Activated CD4-positive, CD25-positive, alpha-beta regulatory T cell (primary cell): ENCODE measurements at regions not wholly inside any gene's neighbourhood (a gene's known extent, or its start where the extent isn't known, plus 50 kb on each side); places are given as distances from the start of the nearest gene placed in this dataset.
"Not testable (repeated sequence)": the region's sequence is repeated elsewhere in the genome, so short reads cannot be mapped to it uniquely, and the experiment has no call there.

Experiments used
- DNase-seq, 4 experiments: peaks; one replicate each; lab custom pipeline; 2025; lab: John Stamatoyannopoulos, UW

GRCh38 chr18:73446502-73446901 is 578.7 kb upstream of the NETO1 start:
- DNase-seq, result no peak

GRCh38 chr18:73431620-73432019 is 563.8 kb upstream of the NETO1 start:
- no peak for DNase-seq

GRCh38 chr18:73421010-73421409 is 553.2 kb upstream of the NETO1 start:
- DNase-seq, result no peak

GRCh38 chr18:73419531-73419930 is 551.7 kb upstream of the NETO1 start:
- DNase-seq, result no peak

- no peak for DNase-seq
Observed at GRCh38 chr18:73414598-73414997, 546.8 kb upstream of the NETO1 start.

- DNase-seq, result no peak
Observed at GRCh38 chr18:73414069-73414468, 546.3 kb upstream of the NETO1 start.

- DNase-seq, result no peak
Observed at GRCh38 chr18:73409242-73409641, 541.5 kb upstream of the NETO1 start.

- DNase-seq, result no peak
Observed at GRCh38 chr18:73408469-73408868, 540.7 kb upstream of the NETO1 start.

- DNase-seq, result no peak
Observed at GRCh38 chr18:73407506-73407905, 539.7 kb upstream of the NETO1 start.

GRCh38 chr18:73384246-73384645 is 516.5 kb upstream of the NETO1 start:
- no peak for DNase-seq

GRCh38 chr18:73381699-73382036 is 513.9 kb upstream of the NETO1 start:
- DNase-seq, result no peak

GRCh38 chr18:73381016-73381698 is 513.4 kb upstream of the NETO1 start:
- no peak for DNase-seq

- no peak for DNase-seq
Observed at GRCh38 chr18:73366713-73367112, 498.9 kb upstream of the NETO1 start.

GRCh38 chr18:73365018-73365417 is 497.2 kb upstream of the NETO1 start:
- DNase-seq, result no peak

- no peak for DNase-seq
Observed at GRCh38 chr18:73355121-73355520, 487.3 kb upstream of the NETO1 start.

- no peak for DNase-seq
Observed at GRCh38 chr18:73352546-73352945, 484.8 kb upstream of the NETO1 start.

- DNase-seq, result no peak
Observed at GRCh38 chr18:73340135-73340977, 472.6 kb upstream of the NETO1 start.

GRCh38 chr18:73331212-73331772 is 463.5 kb upstream of the NETO1 start:
- no peak for DNase-seq

GRCh38 chr18:73330106-73330505 is 462.3 kb upstream of the NETO1 start:
- not testable (repeated sequence) for DNase-seq

- DNase-seq, result not testable (repeated sequence)
Observed at GRCh38 chr18:73324187-73324831, 456.5 kb upstream of the NETO1 start.

GRCh38 chr18:73318739-73319479 is 451.1 kb upstream of the NETO1 start:
- no peak for DNase-seq

GRCh38 chr18:73316513-73316912 is 448.7 kb upstream of the NETO1 start:
- no peak for DNase-seq
